Neural cell (in vitro differentiated cells): ENCODE measurements at regions not wholly inside any gene's neighbourhood (a gene's known extent, or its start where the extent isn't known, plus 50 kb on each side); places are given as distances from the start of the nearest gene placed in this dataset.

Experiments used
- H2AFZ ChIP-seq: fragments of 200-600, 300-800 bp; sonication (generic), shearing (Covaris generic); 2 replicates; pipeline ENCODE4 v1.6.0; 2014; ENCODE audit warnings: low read depth, mild to moderate bottlenecking, antibody characterized with exemption, low read length, moderate library complexity
- H3F3A ChIP-seq: fragments of 200-600 bp; shearing (Covaris generic); 2 replicates; pipeline ENCODE4 v1.6.1; 2016; ENCODE audit warnings: mild to moderate bottlenecking, moderate library complexity, mixed read lengths, antibody characterized with exemption, low read length; ENCODE audit not compliant: insufficient read depth, poor library complexity, severe bottlenecking
- H3K27ac ChIP-seq: fragments of 200-600, 300-800 bp; sonication (generic), shearing (Covaris generic); 2 replicates; pipeline ENCODE4 v1.5.1; 2014; ENCODE audit warnings: mild to moderate bottlenecking, low read length, moderate library complexity
- H3K27me3 ChIP-seq: fragments of 300-800, 200-600 bp; sonication (generic), shearing (Covaris generic); 2 replicates; pipeline ENCODE4 v1.6.0; 2014; ENCODE audit warnings: mild to moderate bottlenecking, low read depth, low read length, moderate library complexity; ENCODE audit not compliant: insufficient read depth
- H3K36me3 ChIP-seq: fragments of 300-800, 200-600 bp; sonication (generic), shearing (Covaris generic); 2 replicates; pipeline ENCODE4 v1.5.1; 2014; ENCODE audit warnings: mild to moderate bottlenecking, antibody characterized with exemption, low read length, moderate library complexity; ENCODE audit not compliant: insufficient read depth
- H3K4me2 ChIP-seq: fragments of 300-800, 200-600 bp; sonication (generic), shearing (Covaris generic); 2 replicates; pipeline ENCODE4 v1.6.0; 2014; ENCODE audit warnings: mild to moderate bottlenecking, low read length
- H3K4me3 ChIP-seq: fragments of 300-800, 200-600 bp; sonication (generic), shearing (Covaris generic); 2 replicates; pipeline ENCODE4 v1.5.1; 2014; ENCODE audit warnings: mild to moderate bottlenecking, low read length, moderate library complexity
- H3K79me2 ChIP-seq: fragments of 200-600 bp; shearing (Covaris generic); replicated peaks from 2 replicates; pipeline ENCODE4 v1.6.0; 2014; ENCODE audit warnings: mild to moderate bottlenecking, low read length, moderate library complexity; ENCODE audit not compliant: insufficient read depth
- H3K9ac ChIP-seq: fragments of 300-800, 200-600 bp; sonication (generic), shearing (Covaris generic); 2 replicates; pipeline ENCODE4 v1.6.1; 2016; ENCODE audit warnings: mild to moderate bottlenecking, low read length, mixed read lengths
- H3K9me2 ChIP-seq: fragments of 200-600 bp; shearing (Covaris generic); 2 replicates; pipeline ENCODE4 v1.6.1; 2016; ENCODE audit warnings: mild to moderate bottlenecking, low read length, mixed read lengths; ENCODE audit not compliant: insufficient read depth
- H3K9me3 ChIP-seq: fragments of 200-600, 300-800 bp; sonication (generic), shearing (Covaris generic); 2 replicates; pipeline ENCODE4 v1.6.1; 2016; ENCODE audit warnings: mild to moderate bottlenecking, mixed run types, low read length, moderate library complexity, mixed read lengths
- H4K20me1 ChIP-seq: fragments of 200-600 bp; shearing (Covaris generic); 2 replicates; pipeline ENCODE4 v1.6.1; 2016; ENCODE audit warnings: mild to moderate bottlenecking, mixed run types; ENCODE audit not compliant: insufficient read depth
- CTCF ChIP-seq: fragments of 450-650 bp; IDR thresholded peaks from 2 replicates; pipeline ENCODE4 v1.5.1; 2014; ENCODE audit warnings: antibody characterized with exemption, mild to moderate bottlenecking, moderate library complexity; ENCODE audit not compliant: poor library complexity, severe bottlenecking
- EP300 ChIP-seq: fragments of 450-650 bp; conservative IDR thresholded peaks from 2 replicates; pipeline ENCODE4 v1.6.1; 2014; ENCODE audit warnings: antibody characterized with exemption, mild to moderate bottlenecking, moderate library complexity; ENCODE audit not compliant: poor library complexity, severe bottlenecking
- EZH2 ChIP-seq: fragments of 200-600, 300-800 bp; shearing (Covaris generic), sonication (generic); IDR thresholded peaks from 2 replicates; pipeline ENCODE4 v1.6.1; 2014; ENCODE audit warnings: antibody characterized with exemption, low read length, borderline replicate concordance, mild to moderate bottlenecking; ENCODE audit not compliant: insufficient read depth, poor library complexity, severe bottlenecking
- MXI1 ChIP-seq: fragments of 450-650 bp; conservative IDR thresholded peaks from 2 replicates; pipeline ENCODE4 v1.6.1; 2014; ENCODE audit warnings: antibody characterized with exemption, mild to moderate bottlenecking; ENCODE audit not compliant: poor library complexity, severe bottlenecking
- POLR2AphosphoS5 ChIP-seq: IDR thresholded peaks from 2 replicates; pipeline ENCODE4 v1.6.1; 2012
- RAD21 ChIP-seq: fragments of 450-650 bp; conservative IDR thresholded peaks from 2 replicates; pipeline ENCODE4 v1.6.1; 2014; ENCODE audit warnings: antibody characterized with exemption, mild to moderate bottlenecking, moderate library complexity
- REST ChIP-seq: IDR thresholded peaks from 2 replicates; pipeline ENCODE4 v1.6.1; 2012; ENCODE audit warnings: borderline replicate concordance
- SMC3 ChIP-seq: fragments of 450-650 bp; conservative IDR thresholded peaks from 2 replicates; pipeline ENCODE4 v1.6.1; 2014; ENCODE audit warnings: antibody characterized with exemption, mild to moderate bottlenecking, moderate library complexity; ENCODE audit not compliant: poor library complexity
- TAF1 ChIP-seq: IDR thresholded peaks from 2 replicates; pipeline ENCODE4 v1.6.1; 2012; ENCODE audit warnings: low read depth

GRCh38 chr11:11140510-11140909 lies 212.5 kb downstream of the CSNK2A3 start:
- Histone ChIP-seq H3K9me2 (no peaks in the 10 kb centered on the region), H3K4me2 (no peak overlapping the region), H3F3A (no peaks in the 10 kb centered on the region), H3K9ac (no peak overlapping the region), H3K4me3 (no peak overlapping the region), H3K9me3 (no peaks in the 10 kb centered on the region), H3K36me3 (no peaks in the 10 kb centered on the region), H2AFZ (no peak overlapping the region), H4K20me1 (no peaks in the 10 kb centered on the region), H3K27me3 (no peaks in the 10 kb centered on the region), H3K27ac (no peak overlapping the region), H3K79me2 (no peaks in the 10 kb centered on the region)
- no peak for TF ChIP-seq EZH2
- no peak for TF ChIP-seq SMC3

DNA sequence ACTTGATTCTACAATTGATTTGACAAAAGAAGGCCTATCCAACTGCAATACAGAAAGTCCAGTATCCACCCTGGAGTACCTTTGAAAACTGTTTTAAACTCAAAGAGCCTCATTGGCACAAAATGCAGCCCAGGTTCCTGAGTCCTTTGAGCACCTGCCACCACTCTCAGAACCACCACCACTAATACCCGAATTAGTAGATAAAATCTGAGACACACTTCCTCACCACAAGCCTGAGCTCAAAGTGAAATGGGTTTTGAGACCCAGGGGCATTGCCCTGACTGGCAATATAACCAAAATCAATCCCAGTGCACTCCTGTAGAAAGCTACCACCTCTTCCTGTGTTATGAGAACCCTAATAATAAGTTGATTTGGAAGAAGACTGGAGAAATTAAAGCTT lies 215.7 kb downstream of the CSNK2A3 start:
- no peaks in the 10 kb centered on the region for H3K36me3 ChIP-seq
- no peaks in the 10 kb centered on the region for H4K20me1 ChIP-seq
- no peak for TF ChIP-seq CTCF
- TF ChIP-seq EZH2: no peak
- no peak for TF ChIP-seq EP300
- TF ChIP-seq MXI1: no peak
- TF ChIP-seq REST: no peak
- TF ChIP-seq SMC3: no peak
- no peak for TF ChIP-seq POLR2AphosphoS5
- TF ChIP-seq RAD21: no peak
- H3K4me3 ChIP-seq: no peak overlapping the region
- no peaks in the 10 kb centered on the region for H3F3A ChIP-seq
- no peak overlapping the region for H2AFZ ChIP-seq
- no peak overlapping the region for H3K27ac ChIP-seq
- H3K9me2 ChIP-seq: no peaks in the 10 kb centered on the region
- H3K79me2 ChIP-seq: no peaks in the 10 kb centered on the region
- no peaks in the 10 kb centered on the region for H3K9me3 ChIP-seq
- H3K9ac ChIP-seq: no peak overlapping the region
- H3K27me3 ChIP-seq: no peaks in the 10 kb centered on the region
- no peak overlapping the region for H3K4me2 ChIP-seq

DNA sequence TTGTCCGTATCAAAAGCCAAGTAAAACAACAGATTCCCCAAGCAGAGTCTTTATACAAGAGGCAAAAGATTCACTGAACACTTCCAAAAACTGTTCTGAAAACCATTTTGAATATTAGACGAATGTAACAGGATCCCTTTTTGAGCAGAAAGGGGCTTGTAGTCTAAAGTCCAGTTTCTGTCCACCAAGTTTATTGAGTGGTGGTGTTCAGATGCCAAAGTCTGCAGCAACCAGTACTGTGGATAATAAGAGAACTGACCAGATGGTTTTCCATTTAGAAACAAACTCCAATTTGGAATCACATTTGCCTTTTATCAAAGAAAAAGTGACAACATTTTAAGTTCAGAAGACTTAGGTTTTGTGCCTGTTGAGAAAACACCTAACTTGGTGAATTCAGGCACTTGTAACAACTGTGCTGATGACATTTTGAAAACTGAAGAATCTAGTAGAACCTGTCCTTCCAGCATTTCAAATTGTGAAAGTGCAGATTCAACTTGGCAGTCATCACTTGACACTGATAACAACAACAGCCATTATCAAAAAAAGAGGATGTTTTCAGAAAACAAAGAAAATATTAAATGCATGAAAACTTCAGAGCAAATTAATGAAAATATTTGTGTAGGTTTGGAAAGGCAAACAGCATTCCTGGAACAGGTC lies 217.1 kb downstream of the CSNK2A3 start:
- Histone ChIP-seq H2AFZ (no peak overlapping the region), H3K4me3 (no peak overlapping the region), H3K9me3 (no peaks in the 10 kb centered on the region), H3K9me2 (no peaks in the 10 kb centered on the region), H3K36me3 (no peaks in the 10 kb centered on the region), H3K9ac (no peak overlapping the region), H3K27me3 (no peaks in the 10 kb centered on the region), H3K27ac (no peak overlapping the region), H3K79me2 (no peaks in the 10 kb centered on the region), H3K4me2 (no peak overlapping the region), H3F3A (no peaks in the 10 kb centered on the region), H4K20me1 (no peaks in the 10 kb centered on the region)
- no peak for TF ChIP-seq TAF1
- no peak for TF ChIP-seq CTCF
- no peak for TF ChIP-seq EP300
- no peak for TF ChIP-seq SMC3
- no peak for TF ChIP-seq EZH2
- TF ChIP-seq POLR2AphosphoS5: no peak
- no peak for TF ChIP-seq MXI1
- TF ChIP-seq REST: no peak
- TF ChIP-seq RAD21: no peak
